Fibroblast of lung (primary cell): ENCODE measurements at regions not wholly inside any gene's neighbourhood (a gene's known extent, or its start where the extent isn't known, plus 50 kb on each side); places are given as distances from the start of the nearest gene placed in this dataset.

ENCODE experiments used
- DNase-seq, 2 donors: peaks; one replicate each; pipeline versions ENCODE4 v3.0.0 to v3.0.0-alpha.2; 2010; ENCODE audit warnings: low read depth in 2 of 2
- H2AFZ ChIP-seq: 2 replicates; pipeline ENCODE4 v1.5.1; 2012; ENCODE audit warnings: low read length, control low read depth, inconsistent platforms
- H3K27ac ChIP-seq: 2 replicates; pipeline ENCODE4 v1.5.1; 2011; ENCODE audit warnings: low read length, control low read depth; ENCODE audit not compliant: insufficient read depth
- H3K27me3 ChIP-seq: 2 replicates; pipeline ENCODE4 v1.5.1; 2011; ENCODE audit warnings: mild to moderate bottlenecking, low read length; ENCODE audit not compliant: control insufficient read depth, insufficient read depth
- H3K36me3 ChIP-seq: 2 replicates; pipeline ENCODE4 v1.5.1; 2011; ENCODE audit warnings: low read length; ENCODE audit not compliant: control insufficient read depth, insufficient read depth
- H3K4me1 ChIP-seq: 2 replicates; pipeline ENCODE4 v1.5.1; 2011; ENCODE audit warnings: low read length; ENCODE audit not compliant: control insufficient read depth, insufficient read depth; ENCODE audit errors: extremely low read depth
- H3K4me2 ChIP-seq: 2 replicates; pipeline ENCODE4 v1.5.1; 2011; ENCODE audit warnings: low read length, control low read depth; ENCODE audit not compliant: insufficient read depth; ENCODE audit errors: extremely low read depth
- H3K4me3 ChIP-seq, 4 experiments: fragments of 200-600 bp in 1 of 4; sonication (generic) in 1 of 4; replicated peaks in 1 of 4; 2 replicates each; pipeline ENCODE4 v1.5.1; 2011 to 2016; ENCODE audit warnings: low read length in 4 of 4, low read depth in 3 of 4, mild to moderate bottlenecking in 3 of 4, control low read depth in 2 of 4, inconsistent platforms in 1 of 4, mixed read lengths in 1 of 4; ENCODE audit not compliant: insufficient read depth in 1 of 4; ENCODE audit errors: control extremely low read depth in 1 of 4
- H3K79me2 ChIP-seq: 2 replicates; pipeline ENCODE4 v1.5.1; 2012; ENCODE audit warnings: mild to moderate bottlenecking, low read length, inconsistent platforms; ENCODE audit not compliant: control insufficient read depth, insufficient read depth
- H3K9ac ChIP-seq: 2 replicates; pipeline ENCODE4 v1.5.1; 2011; ENCODE audit warnings: mild to moderate bottlenecking, low read length, control low read depth; ENCODE audit not compliant: insufficient read depth
- H3K9me3 ChIP-seq: 2 replicates; pipeline ENCODE4 v1.5.1; 2012; ENCODE audit warnings: low read depth, low read length; ENCODE audit not compliant: control insufficient read depth, insufficient read depth
- H4K20me1 ChIP-seq: 2 replicates; pipeline ENCODE4 v1.5.1; 2011; ENCODE audit warnings: low read length; ENCODE audit not compliant: control insufficient read depth, insufficient read depth; ENCODE audit errors: extremely low read depth
- EZH2 ChIP-seq: IDR thresholded peaks from 2 replicates; pipeline ENCODE4 v1.5.1; 2012; ENCODE audit warnings: low read length, control low read depth, mild to moderate bottlenecking; ENCODE audit errors: missing control alignments
- TF ChIP-seq, protein P1 (sequence below), 2 donors: IDR thresholded peaks in 1 of 2; conservative IDR thresholded peaks in 1 of 2; 1 replicate in 1 of 2; 2 replicates in 1 of 2; pipeline ENCODE4 v1.5.1; 2011 to 2012; ENCODE audit warnings: low read length in 2 of 2, control low read depth in 1 of 2, inconsistent platforms in 1 of 2, low read depth in 1 of 2, mild to moderate bottlenecking in 1 of 2

DNA sequence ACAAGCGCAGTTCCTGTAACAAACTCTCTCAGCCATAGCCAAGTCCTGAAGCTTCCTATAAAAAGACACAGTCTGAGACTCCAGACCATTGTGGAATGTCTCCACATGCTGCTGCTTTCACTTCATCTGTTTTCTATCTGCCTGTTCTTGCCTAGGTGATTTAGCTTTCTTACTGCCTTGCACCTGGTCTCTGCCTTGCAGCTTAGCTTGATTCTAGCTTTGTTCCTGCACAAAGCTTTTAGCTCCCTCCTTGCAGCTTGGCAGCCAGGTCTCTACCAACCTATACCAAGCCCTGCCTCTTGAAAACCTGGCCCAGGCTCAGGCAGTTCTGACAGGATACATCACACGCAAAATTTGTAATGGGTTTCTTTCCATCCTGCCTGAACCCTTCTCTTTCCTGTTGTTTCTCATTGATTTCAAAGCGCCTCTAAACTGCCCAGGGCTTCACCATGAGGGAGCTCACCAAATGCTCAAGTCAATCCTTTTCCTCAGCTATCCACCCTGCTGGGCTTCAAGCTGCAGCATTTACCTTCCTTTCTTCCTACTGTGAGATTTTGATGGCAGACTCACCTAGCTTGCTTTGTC lies 941.3 kb upstream of the NXPH2 start:
- Histone ChIP-seq H3K27me3 (no peaks in the 10 kb centered on the region), H3K4me3 (no peak overlapping the region), H3K9me3 (no peaks in the 10 kb centered on the region), H3K9ac (no peak overlapping the region), H4K20me1 (no peaks in the 10 kb centered on the region), H3K4me2 (no peak overlapping the region), H2AFZ (no peak overlapping the region), H3K27ac (no peak overlapping the region), H3K36me3 (no peaks in the 10 kb centered on the region), H3K4me1 (no peaks in the 10 kb centered on the region), H3K79me2 (no peaks in the 10 kb centered on the region)
- DNase-seq: no peak
- TF ChIP-seq EZH2: no peak
- TF ChIP-seq, protein P1, sequence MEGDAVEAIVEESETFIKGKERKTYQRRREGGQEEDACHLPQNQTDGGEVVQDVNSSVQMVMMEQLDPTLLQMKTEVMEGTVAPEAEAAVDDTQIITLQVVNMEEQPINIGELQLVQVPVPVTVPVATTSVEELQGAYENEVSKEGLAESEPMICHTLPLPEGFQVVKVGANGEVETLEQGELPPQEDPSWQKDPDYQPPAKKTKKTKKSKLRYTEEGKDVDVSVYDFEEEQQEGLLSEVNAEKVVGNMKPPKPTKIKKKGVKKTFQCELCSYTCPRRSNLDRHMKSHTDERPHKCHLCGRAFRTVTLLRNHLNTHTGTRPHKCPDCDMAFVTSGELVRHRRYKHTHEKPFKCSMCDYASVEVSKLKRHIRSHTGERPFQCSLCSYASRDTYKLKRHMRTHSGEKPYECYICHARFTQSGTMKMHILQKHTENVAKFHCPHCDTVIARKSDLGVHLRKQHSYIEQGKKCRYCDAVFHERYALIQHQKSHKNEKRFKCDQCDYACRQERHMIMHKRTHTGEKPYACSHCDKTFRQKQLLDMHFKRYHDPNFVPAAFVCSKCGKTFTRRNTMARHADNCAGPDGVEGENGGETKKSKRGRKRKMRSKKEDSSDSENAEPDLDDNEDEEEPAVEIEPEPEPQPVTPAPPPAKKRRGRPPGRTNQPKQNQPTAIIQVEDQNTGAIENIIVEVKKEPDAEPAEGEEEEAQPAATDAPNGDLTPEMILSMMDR (conservative IDR thresholded peaks at IDR 0.05 in 1 of 2, IDR thresholded peaks at IDR 0.05 in 1 of 2; ENCODE audit: low read depth in 1 of 2, low read length in 2 of 2): no peak

- Histone ChIP-seq H3K36me3 (no peaks in the 10 kb centered on the region), H2AFZ (no peak overlapping the region), H3K9me3 (no peaks in the 10 kb centered on the region), H3K4me3 (no peak overlapping the region), H3K4me1 (no peaks in the 10 kb centered on the region), H3K79me2 (no peaks in the 10 kb centered on the region), H3K4me2 (no peak overlapping the region), H3K27ac (no peak overlapping the region), H3K27me3 (no peaks in the 10 kb centered on the region), H4K20me1 (no peaks in the 10 kb centered on the region), H3K9ac (no peak overlapping the region)
- no peak for DNase-seq
- no peak for TF ChIP-seq EZH2
- TF ChIP-seq, protein P1 (conservative IDR thresholded peaks at IDR 0.05 in 1 of 2, IDR thresholded peaks at IDR 0.05 in 1 of 2; ENCODE audit: low read depth in 1 of 2, low read length in 2 of 2): no peak
Measured at GRCh38 chr2:139720056-139720455, 939.9 kb upstream of the NXPH2 start.

DNA sequence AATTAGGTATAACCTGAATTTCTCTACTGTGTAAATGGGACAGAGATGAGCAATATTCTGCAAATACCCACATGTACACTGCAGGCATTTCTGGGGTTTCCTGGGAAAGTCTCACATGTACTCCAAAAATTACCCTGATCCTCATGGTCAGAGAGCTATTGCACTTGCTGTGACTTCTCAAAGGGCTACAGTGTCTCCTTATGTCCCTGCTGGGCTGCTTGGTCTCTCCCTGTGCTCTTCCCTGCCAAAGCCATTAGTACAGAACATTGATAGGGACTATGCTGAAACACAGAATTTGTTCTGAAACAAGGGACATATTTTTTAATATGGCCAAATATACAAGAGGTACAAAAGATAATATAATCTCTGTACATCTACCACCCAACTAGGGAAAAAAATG lies 924.4 kb upstream of the NXPH2 start:
- no peaks in the 10 kb centered on the region for H3K27me3 ChIP-seq
- H4K20me1 ChIP-seq: no peaks in the 10 kb centered on the region
- no peaks in the 10 kb centered on the region for H3K9me3 ChIP-seq
- H3K36me3 ChIP-seq: no peaks in the 10 kb centered on the region
- H2AFZ ChIP-seq: no peak overlapping the region
- H3K79me2 ChIP-seq: no peaks in the 10 kb centered on the region
- no peak overlapping the region for H3K4me2 ChIP-seq
- TF ChIP-seq EZH2: no peak
- TF ChIP-seq, protein P1 (conservative IDR thresholded peaks at IDR 0.05 in 1 of 2, IDR thresholded peaks at IDR 0.05 in 1 of 2; ENCODE audit: low read depth in 1 of 2, low read length in 2 of 2): no peak
- H3K4me1 ChIP-seq: no peaks in the 10 kb centered on the region
- no peak overlapping the region for H3K4me3 ChIP-seq
- H3K9ac ChIP-seq: no peak overlapping the region
- H3K27ac ChIP-seq: no peak overlapping the region
- no peak for DNase-seq
